ENCODE measurements at regions not wholly inside any gene's neighbourhood (a gene's known extent, or its start where the extent isn't known, plus 50 kb on each side); places are given as distances from the start of the nearest gene placed in this dataset.

GRCh38 chr13:105925496-105925895 lies 610.0 kb downstream of the EFNB2 start:
- POLR2A ChIA-PET = no interaction called here

GRCh38 chr13:105921711-105922110 lies 613.8 kb downstream of the EFNB2 start:
- Histone ChIP-seq H3K4me1 (ENCODE audit: control insufficient read depth, insufficient read depth, low read length) (no peaks in the 10 kb centered on the region), H3K36me3 (ENCODE audit: control insufficient read depth in 2 of 2, insufficient read depth in 1 of 2, low read length in 2 of 2) (no peaks in the 10 kb centered on the region), H3K27ac (ENCODE audit: extremely low read depth, low read depth, low read length) (no peak overlapping the region), H3K9me3 (ENCODE audit: control insufficient read depth, insufficient read depth, low read depth, low read length) (no peaks in the 10 kb centered on the region), H3K4me3 (ENCODE audit: low read depth, low read length) (no peak overlapping the region)
- no peak for TF ChIP-seq ZNF670 (tag by site-specific recombination; IDR thresholded peaks at IDR 0.05; ENCODE audit: low read depth)
- no peak for TF ChIP-seq PRDM1 (tag by site-specific recombination; IDR thresholded peaks at IDR 0.05)
- TF ChIP-seq PBX3 (CRISPR knock-in tag; IDR thresholded peaks at IDR 0.05) = no peak
- TF ChIP-seq SCRT1 (tag by site-specific recombination; IDR thresholded peaks at IDR 0.05; ENCODE audit: borderline replicate concordance) = no peak
- no peak for TF ChIP-seq ZNF391 (tag by site-specific recombination; IDR thresholded peaks at IDR 0.05; ENCODE audit: borderline replicate concordance, low read depth)
- TF ChIP-seq ZNF658 (tag by site-specific recombination; IDR thresholded peaks at IDR 0.05) = no peak
- no peak for TF ChIP-seq ZNF664 (tag by site-specific recombination; IDR thresholded peaks at IDR 0.05)
- no peak for TF ChIP-seq ZNF660 (tag by site-specific recombination; IDR thresholded peaks at IDR 0.05)
- TF ChIP-seq ZNF10 (tag by site-specific recombination; IDR thresholded peaks at IDR 0.05) = no peak
- TF ChIP-seq ZIC2 (tag by site-specific recombination; IDR thresholded peaks at IDR 0.05) = no peak
- no peak for TF ChIP-seq ZNF335 (tag by site-specific recombination; conservative IDR thresholded peaks at IDR 0.05)
- POLR2A ChIA-PET = no interaction called here
- CTCF ChIA-PET = no interaction called here

More at GRCh38 chr13:105925496-105925895, 610.0 kb downstream of the EFNB2 start:
- Histone ChIP-seq H3K36me3 (ENCODE audit: control insufficient read depth in 2 of 2, insufficient read depth in 1 of 2, low read length in 2 of 2) (no peaks in the 10 kb centered on the region), H3K9me3 (ENCODE audit: control insufficient read depth, insufficient read depth, low read depth, low read length) (no peaks in the 10 kb centered on the region), H3K27ac (ENCODE audit: extremely low read depth, low read depth, low read length) (no peak overlapping the region), H3K4me3 (ENCODE audit: low read depth, low read length) (no peak overlapping the region), H3K4me1 (ENCODE audit: control insufficient read depth, insufficient read depth, low read length) (no peaks in the 10 kb centered on the region)
- CTCF ChIA-PET = no interaction called here
- TF ChIP-seq ZNF596 (tag by site-specific recombination; IDR thresholded peaks at IDR 0.05) (no peak), ZNF791 (tag by site-specific recombination; IDR thresholded peaks at IDR 0.05) (no peak), INSM2 (tag by site-specific recombination; IDR thresholded peaks at IDR 0.05) (no peak), ZNF354C (tag by site-specific recombination; IDR thresholded peaks at IDR 0.05; ENCODE audit: borderline replicate concordance, low read depth) (no peak), PRDM4 (tag by site-specific recombination; IDR thresholded peaks at IDR 0.05) (no peak)

- Histone ChIP-seq H3K27ac (ENCODE audit: extremely low read depth, low read depth, low read length) (no peak overlapping the region), H3K4me1 (ENCODE audit: control insufficient read depth, insufficient read depth, low read length) (no peaks in the 10 kb centered on the region), H3K4me3 (ENCODE audit: low read depth, low read length) (no peak overlapping the region), H3K9me3 (ENCODE audit: control insufficient read depth, insufficient read depth, low read depth, low read length) (no peaks in the 10 kb centered on the region), H3K36me3 (ENCODE audit: control insufficient read depth in 2 of 2, insufficient read depth in 1 of 2, low read length in 2 of 2) (no peaks in the 10 kb centered on the region)
- POLR2A ChIA-PET = no interaction called here
- CTCF ChIA-PET = interaction anchor here (0.6 kb wide), 1 partner anchor 273 kb away, joined by 3 read pairs; no protein-coding TSS in a partner anchor
- no peak for TF ChIP-seq ZNF473 (tag by site-specific recombination; IDR thresholded peaks at IDR 0.05)
- no peak for TF ChIP-seq SETDB1 (IDR thresholded peaks at IDR 0.05; ENCODE audit: insufficient read length, low read length)
- TF ChIP-seq ZFP69B (tag by site-specific recombination; IDR thresholded peaks at IDR 0.05) = no peak
- TF ChIP-seq ZIC2 (tag by site-specific recombination; IDR thresholded peaks at IDR 0.05) = no peak
- TF ChIP-seq ZNF311 (tag by site-specific recombination; IDR thresholded peaks at IDR 0.05; ENCODE audit: borderline replicate concordance) = no peak
- TF ChIP-seq KLF17 (tag by site-specific recombination; IDR thresholded peaks at IDR 0.05) = no peak
- TF ChIP-seq ATF2 (tag by site-specific recombination; IDR thresholded peaks at IDR 0.05; ENCODE audit: low read depth) = no peak
- no peak for TF ChIP-seq ZNF488 (tag by site-specific recombination; IDR thresholded peaks at IDR 0.05)
- TF ChIP-seq OSR2 (tag by site-specific recombination; IDR thresholded peaks at IDR 0.05) = no peak
- TF ChIP-seq ZNF670 (tag by site-specific recombination; IDR thresholded peaks at IDR 0.05; ENCODE audit: low read depth) = no peak
Observed at GRCh38 chr13:105920370-105920769, 615.1 kb downstream of the EFNB2 start.
